Activated naive CD8-positive, alpha-beta T cell treated with anti-CD3 and anti-CD28 coated beads, Interleukin-2, amount 50 U/mL, for 16 hours (primary cell): ENCODE measurements at regions not wholly inside any gene's neighbourhood (a gene's known extent, or its start where the extent isn't known, plus 50 kb on each side); places are given as distances from the start of the nearest gene placed in this dataset.

ENCODE experiments used
- DNase-seq: peaks from one replicate; pipeline ENCODE4 v3.0.0-alpha.2; 2020; ENCODE audit warnings: low read depth, low spot score

- DNase-seq: no peak
Measured at GRCh38 chr18:78150590-78150989, 829.0 kb upstream of the SALL3 start.

GRCh38 chr18:78151234-78151633 lies 828.4 kb upstream of the SALL3 start:
- DNase-seq: no peak

- no peak for DNase-seq
Measured at GRCh38 chr18:78151948-78152725, 827.5 kb upstream of the SALL3 start.

GRCh38 chr18:78153362-78153761 lies 826.3 kb upstream of the SALL3 start:
- no peak for DNase-seq

- no peak for DNase-seq
Measured at GRCh38 chr18:78154444-78154843, 825.2 kb upstream of the SALL3 start.

GRCh38 chr18:78154853-78155252 lies 824.8 kb upstream of the SALL3 start:
- DNase-seq: no peak

GRCh38 chr18:78156466-78156865 lies 823.2 kb upstream of the SALL3 start:
- DNase-seq: no peak

GRCh38 chr18:78158943-78159342 lies 820.7 kb upstream of the SALL3 start:
- DNase-seq: no peak

- no peak for DNase-seq
Measured at GRCh38 chr18:78159397-78159796, 820.2 kb upstream of the SALL3 start.

- DNase-seq: no peak
Measured at GRCh38 chr18:78160961-78161656, 818.5 kb upstream of the SALL3 start.

GRCh38 chr18:78165525-78165924 lies 814.1 kb upstream of the SALL3 start:
- no peak for DNase-seq

GRCh38 chr18:78168526-78168925 lies 811.1 kb upstream of the SALL3 start:
- DNase-seq: no peak

GRCh38 chr18:78169174-78169864 lies 810.3 kb upstream of the SALL3 start:
- no peak for DNase-seq

- no peak for DNase-seq
Measured at GRCh38 chr18:78171954-78172353, 807.7 kb upstream of the SALL3 start.

- no peak for DNase-seq
Measured at GRCh38 chr18:78174737-78175136, 804.9 kb upstream of the SALL3 start.

- DNase-seq: no peak
Measured at GRCh38 chr18:78178812-78179211, 800.8 kb upstream of the SALL3 start.

GRCh38 chr18:78180741-78181140 lies 798.9 kb upstream of the SALL3 start:
- DNase-seq: no peak

GRCh38 chr18:78183815-78184214 lies 795.8 kb upstream of the SALL3 start:
- no peak for DNase-seq

GRCh38 chr18:78191276-78191675 lies 788.3 kb upstream of the SALL3 start:
- DNase-seq: no peak

GRCh38 chr18:78192054-78192453 lies 787.6 kb upstream of the SALL3 start:
- DNase-seq: no peak

GRCh38 chr18:78196280-78196679 lies 783.3 kb upstream of the SALL3 start:
- DNase-seq: no peak

GRCh38 chr18:78199002-78199401 lies 780.6 kb upstream of the SALL3 start:
- DNase-seq: no peak

- no peak for DNase-seq
Measured at GRCh38 chr18:78199611-78200010, 780.0 kb upstream of the SALL3 start.
